AG04450 (cell line): ENCODE measurements at regions not wholly inside any gene's neighbourhood (a gene's known extent, or its start where the extent isn't known, plus 50 kb on each side); places are given as distances from the start of the nearest gene placed in this dataset.

ENCODE experiments used
- CTCF ChIA-PET: fragments of 300-600, 350-600 bp; formaldehyde crosslinking; extraction: SDS; loops from one replicate; lab custom pipeline; 2022; ENCODE audit warnings: antibody characterized with exemption, inconsistent platforms; lab: Charles Lee
- POLR2A ChIA-PET: fragments of 350-600 bp; formaldehyde crosslinking; extraction: SDS; loops from one replicate; lab custom pipeline; 2021; ENCODE audit warnings: antibody characterized with exemption, inconsistent platforms; lab: Yijun Ruan, JAX
- DNase-seq: peaks from one replicate; pipeline ENCODE4 v3.0.0-alpha.2; 2011; ENCODE audit warnings: low read depth, low spot score
- H3K27ac ChIP-seq: one replicate; pipeline ENCODE4 v1.5.1; 2012; ENCODE audit warnings: low read depth, low read length, control low read depth
- H3K27me3 ChIP-seq: one replicate; pipeline ENCODE4 v1.6.0; 2012; ENCODE audit warnings: low read length; ENCODE audit not compliant: control insufficient read depth, insufficient read depth
- H3K4me3 ChIP-seq: 2 replicates; pipeline ENCODE4 v1.5.1; 2011; ENCODE audit warnings: mild to moderate bottlenecking, low read depth, low read length, control low read depth
- H3K9me3 ChIP-seq: 2 replicates; pipeline ENCODE4 v1.5.1; 2012; ENCODE audit warnings: low read length; ENCODE audit not compliant: control insufficient read depth, insufficient read depth
- CTCF ChIP-seq: IDR thresholded peaks from 2 replicates; pipeline ENCODE4 v1.5.1; 2011; ENCODE audit warnings: low read depth, low read length, control low read depth, inconsistent platforms

DNA sequence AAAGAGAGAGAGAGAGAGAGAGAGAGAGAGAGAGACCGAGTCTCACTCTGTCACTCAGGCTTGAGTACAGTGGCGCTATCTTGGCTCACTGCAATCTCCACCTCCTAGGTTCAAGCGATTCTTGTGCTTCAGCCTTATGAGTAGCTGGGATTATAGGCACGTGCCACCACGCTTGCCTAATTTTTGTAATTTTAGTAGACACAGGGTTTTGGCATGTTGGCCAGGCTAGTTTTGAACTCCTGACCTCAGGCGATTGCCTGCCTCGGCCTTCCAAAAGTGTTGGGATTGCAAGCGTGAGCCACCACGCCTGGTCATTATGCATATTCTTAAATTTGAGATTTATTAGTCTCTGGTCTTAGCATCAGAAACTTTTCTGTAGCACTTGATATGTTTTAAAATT, 317.9 kb upstream of the ATP2B1 start:
- Histone ChIP-seq H3K27ac (no peak overlapping the region), H3K27me3 (no peaks in the 10 kb centered on the region), H3K9me3 (no peaks in the 10 kb centered on the region), H3K4me3 (no peak overlapping the region)
- DNase-seq, result no peak
- no peak for TF ChIP-seq CTCF
- ChIA-PET CTCF (no interaction called here), POLR2A (no interaction called here)

DNA sequence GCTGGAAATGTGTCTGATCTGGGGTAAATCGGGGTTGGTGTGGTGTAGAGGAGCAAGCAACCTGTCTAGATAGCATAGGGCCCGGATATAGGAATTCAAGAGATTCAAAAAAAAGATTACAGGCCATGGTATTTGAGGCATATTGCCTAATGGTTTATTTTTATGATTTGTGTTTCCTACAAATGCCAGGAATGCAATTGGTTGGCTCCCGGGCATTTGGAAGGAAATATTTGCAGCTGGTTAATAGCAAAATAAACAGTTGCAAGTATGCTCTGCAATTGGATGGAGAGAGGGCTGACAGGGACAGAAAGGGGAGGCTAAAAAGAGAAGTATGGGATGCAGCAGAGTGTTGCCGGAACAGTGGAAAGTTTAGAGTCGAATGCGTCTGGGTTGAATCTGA, 315.6 kb upstream of the ATP2B1 start:
- no peak overlapping the region for H3K4me3 ChIP-seq
- ChIA-PET POLR2A (no interaction called here), CTCF (no interaction called here)
- peak; percentile 21 for DNase-seq
- H3K27me3 ChIP-seq, result no peaks in the 10 kb centered on the region
- no peaks in the 10 kb centered on the region for H3K9me3 ChIP-seq
- no peak overlapping the region for H3K27ac ChIP-seq
- TF ChIP-seq CTCF, result no peak

- no peak for DNase-seq
- H3K27ac ChIP-seq, result no peak overlapping the region
- no peak overlapping the region for H3K4me3 ChIP-seq
- no peaks in the 10 kb centered on the region for H3K27me3 ChIP-seq
- POLR2A ChIA-PET, result no interaction called here
- TF ChIP-seq CTCF, result no peak
- no peaks in the 10 kb centered on the region for H3K9me3 ChIP-seq
- CTCF ChIA-PET, result no interaction called here
These were observed 314.7 kb upstream of the ATP2B1 start for GRCh38 chr12:90023207-90023900.

DNA sequence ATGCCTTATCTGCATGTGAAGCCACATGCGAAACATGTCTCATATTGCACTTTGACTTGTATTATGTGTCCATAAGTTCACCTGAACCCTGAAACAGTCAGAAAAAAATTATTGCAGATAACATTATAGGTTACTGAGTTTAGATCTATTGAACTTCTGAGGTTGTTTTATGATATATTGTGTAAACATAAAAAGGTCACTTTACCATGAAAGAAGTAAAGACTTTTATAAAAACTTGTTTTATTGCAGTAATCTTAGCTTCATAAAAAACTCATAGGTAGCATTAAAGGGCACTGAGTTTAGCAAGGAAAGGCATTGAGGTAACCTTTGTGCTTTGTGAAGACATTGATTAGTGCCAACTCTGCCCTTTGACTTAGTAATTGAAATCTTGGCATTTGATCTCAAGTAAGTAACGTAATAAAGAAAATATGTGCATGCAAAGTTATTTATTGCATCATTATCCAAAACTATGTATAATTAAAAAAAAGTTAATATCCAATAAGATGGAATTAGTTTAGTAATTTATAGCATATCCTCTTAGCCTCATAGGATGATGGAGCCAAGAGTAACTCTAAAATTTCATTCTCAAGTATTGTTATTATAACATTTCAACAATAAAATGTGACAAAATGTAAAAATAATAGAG, 313.3 kb upstream of the ATP2B1 start:
- Histone ChIP-seq H3K9me3 (no peaks in the 10 kb centered on the region), H3K27ac (no peak overlapping the region), H3K27me3 (no peaks in the 10 kb centered on the region), H3K4me3 (no peak overlapping the region)
- POLR2A ChIA-PET, result no interaction called here
- no peak for TF ChIP-seq CTCF
- DNase-seq, result no peak
- CTCF ChIA-PET, result no interaction called here

DNA sequence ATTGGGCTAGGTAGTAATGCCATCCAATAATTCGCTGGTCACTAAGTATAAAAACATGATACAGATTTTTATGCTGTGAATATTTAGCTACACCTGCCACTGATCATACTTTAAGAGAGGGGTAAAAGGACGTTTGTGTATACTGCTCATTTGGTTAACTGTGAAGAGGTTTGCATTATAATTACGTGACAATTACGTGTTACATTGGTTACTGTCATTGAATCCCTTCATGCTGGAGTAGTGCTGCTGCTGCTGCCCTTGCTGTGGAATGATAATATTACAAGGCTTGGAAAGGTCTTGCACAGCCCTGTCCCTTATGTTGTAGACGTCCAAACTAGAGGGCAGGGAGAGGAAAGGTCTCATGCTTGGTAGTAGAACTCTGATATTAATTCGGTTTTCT, 312.2 kb upstream of the ATP2B1 start:
- POLR2A ChIA-PET, result no interaction called here
- Histone ChIP-seq H3K4me3 (no peak overlapping the region), H3K27ac (no peak overlapping the region), H3K27me3 (no peaks in the 10 kb centered on the region), H3K9me3 (no peaks in the 10 kb centered on the region)
- DNase-seq, result no peak
- CTCF ChIA-PET, result interaction anchor here (1.4 kb wide), 1 partner anchor 17 kb away, joined by 5 read pairs; no protein-coding TSS in a partner anchor
- no peak for TF ChIP-seq CTCF
